HFFc6 (cell line): ENCODE measurements at regions not wholly inside any gene's neighbourhood (a gene's known extent, or its start where the extent isn't known, plus 50 kb on each side); places are given as distances from the start of the nearest gene placed in this dataset.

Source experiments
- DNase-seq: peaks from one replicate; pipeline ENCODE4 v3.0.0-alpha.2; 2018
- H3K27ac Mint-ChIP-seq: 2 replicates; pipeline ENCODE4 v1.8.0; 2020; ENCODE audit warnings: mild to moderate bottlenecking, mixed read lengths
- H3K27me3 Mint-ChIP-seq: 2 replicates; pipeline ENCODE4 v1.8.0; 2021; ENCODE audit warnings: mild to moderate bottlenecking, moderate library complexity, mixed read lengths; ENCODE audit not compliant: insufficient read depth
- H3K36me3 Mint-ChIP-seq: 2 replicates; pipeline ENCODE4 v1.8.0; 2021; ENCODE audit warnings: low read depth, mixed read lengths
- H3K4me1 Mint-ChIP-seq: 2 replicates; pipeline ENCODE4 v1.8.0; 2020; ENCODE audit warnings: low read depth, mixed read lengths
- H3K4me3 Mint-ChIP-seq: 2 replicates; pipeline ENCODE4 v1.8.0; 2020; ENCODE audit warnings: mild to moderate bottlenecking, moderate library complexity, mixed read lengths
- H3K9me3 Mint-ChIP-seq: 2 replicates; pipeline ENCODE4 v1.8.0; 2020; ENCODE audit warnings: mild to moderate bottlenecking, mixed read lengths
- TF ChIP-seq, protein P1 (sequence below): fragments of 200-600 bp; sonication (generic); IDR thresholded peaks from 2 replicates; pipeline ENCODE4 v1.5.0; 2021; ENCODE audit warnings: antibody characterized with exemption, mild to moderate bottlenecking

GRCh38 chr9:20031836-20032235 is 243.0 kb upstream of the SLC24A2 start:
- no peaks in the 10 kb centered on the region for H3K4me1 Mint-ChIP-seq
- H3K9me3 Mint-ChIP-seq, result no peaks in the 10 kb centered on the region
- H3K4me3 Mint-ChIP-seq, result no peak overlapping the region
- no peak overlapping the region for H3K27ac Mint-ChIP-seq
- no peak for DNase-seq
- TF ChIP-seq, protein P1, sequence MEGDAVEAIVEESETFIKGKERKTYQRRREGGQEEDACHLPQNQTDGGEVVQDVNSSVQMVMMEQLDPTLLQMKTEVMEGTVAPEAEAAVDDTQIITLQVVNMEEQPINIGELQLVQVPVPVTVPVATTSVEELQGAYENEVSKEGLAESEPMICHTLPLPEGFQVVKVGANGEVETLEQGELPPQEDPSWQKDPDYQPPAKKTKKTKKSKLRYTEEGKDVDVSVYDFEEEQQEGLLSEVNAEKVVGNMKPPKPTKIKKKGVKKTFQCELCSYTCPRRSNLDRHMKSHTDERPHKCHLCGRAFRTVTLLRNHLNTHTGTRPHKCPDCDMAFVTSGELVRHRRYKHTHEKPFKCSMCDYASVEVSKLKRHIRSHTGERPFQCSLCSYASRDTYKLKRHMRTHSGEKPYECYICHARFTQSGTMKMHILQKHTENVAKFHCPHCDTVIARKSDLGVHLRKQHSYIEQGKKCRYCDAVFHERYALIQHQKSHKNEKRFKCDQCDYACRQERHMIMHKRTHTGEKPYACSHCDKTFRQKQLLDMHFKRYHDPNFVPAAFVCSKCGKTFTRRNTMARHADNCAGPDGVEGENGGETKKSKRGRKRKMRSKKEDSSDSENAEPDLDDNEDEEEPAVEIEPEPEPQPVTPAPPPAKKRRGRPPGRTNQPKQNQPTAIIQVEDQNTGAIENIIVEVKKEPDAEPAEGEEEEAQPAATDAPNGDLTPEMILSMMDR, result no peak
- no peaks in the 10 kb centered on the region for H3K36me3 Mint-ChIP-seq
- peaks cover 6% of the 10 kb centered on the region for H3K27me3 Mint-ChIP-seq

- Mint-ChIP-seq H3K36me3 (no peaks in the 10 kb centered on the region), H3K27me3 (peaks cover 6% of the 10 kb centered on the region), H3K27ac (no peak overlapping the region), H3K4me1 (no peaks in the 10 kb centered on the region), H3K9me3 (no peaks in the 10 kb centered on the region), H3K4me3 (no peak overlapping the region)
- TF ChIP-seq, protein P1, result no peak
- no peak for DNase-seq
Observed at GRCh38 chr9:20030671-20031070, 241.8 kb upstream of the SLC24A2 start.

DNA sequence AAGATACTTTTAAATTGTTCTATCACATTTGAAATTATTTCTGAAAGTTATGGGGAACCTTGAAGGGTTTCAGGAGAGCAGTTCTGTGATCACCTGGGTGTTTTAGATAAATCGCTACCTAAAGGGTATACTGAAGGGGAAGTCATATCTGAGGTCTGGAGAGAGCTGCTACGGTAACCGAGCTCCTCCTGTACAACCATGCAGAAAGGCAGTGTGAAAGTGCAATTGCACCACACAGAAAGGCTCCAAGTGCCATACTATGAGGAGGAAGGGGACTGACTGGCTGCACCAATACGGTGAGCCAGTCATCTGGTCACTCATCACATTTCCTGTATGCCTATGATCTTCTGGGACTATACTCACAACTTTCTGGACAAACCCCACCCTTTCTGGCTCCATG is 241.4 kb upstream of the SLC24A2 start:
- peaks cover 6% of the 10 kb centered on the region for H3K27me3 Mint-ChIP-seq
- H3K36me3 Mint-ChIP-seq, result no peaks in the 10 kb centered on the region
- TF ChIP-seq, protein P1, result no peak
- no peaks in the 10 kb centered on the region for H3K9me3 Mint-ChIP-seq
- DNase-seq, result no peak
- no peak overlapping the region for H3K27ac Mint-ChIP-seq
- H3K4me3 Mint-ChIP-seq, result no peak overlapping the region
- no peaks in the 10 kb centered on the region for H3K4me1 Mint-ChIP-seq

DNA sequence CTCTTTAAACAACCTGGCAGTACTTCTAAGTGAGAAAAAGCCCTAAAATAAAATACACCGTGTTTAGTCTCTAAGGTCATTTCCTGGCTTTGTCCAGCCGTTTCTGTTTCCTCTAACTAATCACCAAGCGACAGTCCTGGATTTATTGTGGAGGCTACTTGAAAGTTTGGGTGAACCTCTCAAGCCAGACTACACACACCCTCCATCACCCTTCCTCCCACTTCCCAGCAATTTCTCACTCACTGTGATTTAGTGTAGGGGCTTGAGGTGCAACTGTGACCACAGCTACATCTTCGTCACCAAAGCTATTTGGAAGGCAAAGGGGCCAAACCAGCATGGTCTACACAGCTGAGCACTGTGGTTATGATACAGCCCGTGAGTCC is 240.0 kb upstream of the SLC24A2 start:
- Mint-ChIP-seq H3K27me3 (peaks cover 8% of the 10 kb centered on the region), H3K27ac (no peak overlapping the region), H3K9me3 (no peaks in the 10 kb centered on the region), H3K4me1 (no peaks in the 10 kb centered on the region), H3K4me3 (no peak overlapping the region), H3K36me3 (no peaks in the 10 kb centered on the region)
- TF ChIP-seq, protein P1, result no peak
- DNase-seq, result no peak

- no peak for DNase-seq
- no peak overlapping the region for H3K4me3 Mint-ChIP-seq
- no peak overlapping the region for H3K27ac Mint-ChIP-seq
- TF ChIP-seq, protein P1, result no peak
- peaks cover 6% of the 10 kb centered on the region for H3K27me3 Mint-ChIP-seq
- H3K4me1 Mint-ChIP-seq, result peaks cover under 1% of the 10 kb centered on the region; the same call in 1 of the 2 replicates
- H3K36me3 Mint-ChIP-seq, result no peaks in the 10 kb centered on the region
- no peaks in the 10 kb centered on the region for H3K9me3 Mint-ChIP-seq
Observed at GRCh38 chr9:20028192-20028848, 239.5 kb upstream of the SLC24A2 start.
